HepG2 (cell line): ENCODE measurements at regions not wholly inside any gene's neighbourhood (a gene's known extent, or its start where the extent isn't known, plus 50 kb on each side); places are given as distances from the start of the nearest gene placed in this dataset.

ENCODE experiments used
- KIAA2018 ChIP-seq: sonication (generic); formaldehyde crosslinking; IDR thresholded peaks from 2 replicates; pipeline ENCODE4 v1.5.0; 2020; ENCODE audit warnings: mild to moderate bottlenecking, missing genetic modification reagents, borderline replicate concordance
- MYNN ChIP-seq: sonication (generic); formaldehyde crosslinking; IDR thresholded peaks from 2 replicates; pipeline ENCODE4 v1.4.0; 2020; ENCODE audit warnings: mild to moderate bottlenecking, low read depth, missing genetic modification reagents
- POGZ ChIP-seq: sonication (generic); formaldehyde crosslinking; IDR thresholded peaks from 2 replicates; pipeline ENCODE4 v1.4.0; 2020; ENCODE audit warnings: mild to moderate bottlenecking, missing genetic modification reagents
- PRDM4 ChIP-seq: sonication (generic); formaldehyde crosslinking; IDR thresholded peaks from 2 replicates; pipeline ENCODE4 v1.9.0; 2021; ENCODE audit warnings: missing genetic modification reagents, borderline replicate concordance
- RORA ChIP-seq: sonication (generic); formaldehyde crosslinking; IDR thresholded peaks from 2 replicates; pipeline ENCODE4 v1.5.0; 2020; ENCODE audit warnings: mild to moderate bottlenecking, missing genetic modification reagents, moderate library complexity
- TBL1XR1 ChIP-seq: fragments of 150-350 bp; IDR thresholded peaks from 2 replicates; pipeline ENCODE4 v1.6.1; 2014; ENCODE audit warnings: borderline replicate concordance, low read length; ENCODE audit not compliant: partially characterized antibody
- TRAFD1 ChIP-seq: sonication (generic); formaldehyde crosslinking; IDR thresholded peaks from 2 replicates; pipeline ENCODE4 v1.5.1; 2020; ENCODE audit warnings: missing genetic modification reagents, mild to moderate bottlenecking, borderline replicate concordance
- ZNF10 ChIP-seq: sonication (generic); formaldehyde crosslinking; IDR thresholded peaks from 2 replicates; pipeline ENCODE4 v1.4.0; 2020; ENCODE audit warnings: mild to moderate bottlenecking, low read depth, missing genetic modification reagents, borderline replicate concordance
- ZNF263 ChIP-seq: sonication (generic); formaldehyde crosslinking; IDR thresholded peaks from 2 replicates; pipeline ENCODE4 v1.4.0; 2020; ENCODE audit warnings: missing genetic modification reagents
- ZNF547 ChIP-seq: sonication (generic); formaldehyde crosslinking; IDR thresholded peaks from 2 replicates; pipeline ENCODE4 v1.5.1; 2020; ENCODE audit warnings: mild to moderate bottlenecking, missing genetic modification reagents
- ZUFSP ChIP-seq: sonication (generic); formaldehyde crosslinking; IDR thresholded peaks from 2 replicates; pipeline ENCODE4 v1.9.0; 2021; ENCODE audit warnings: missing genetic modification reagents, mild to moderate bottlenecking, borderline replicate concordance
- TF ChIP-seq, protein P1 (sequence below): sonication (generic); formaldehyde crosslinking; IDR thresholded peaks from 2 replicates; pipeline ENCODE4 v1.8.1; 2022; ENCODE audit warnings: mild to moderate bottlenecking, missing genetic modification reagents

GRCh38 chr6:3905945-3906845 is 57.0 kb downstream of the FAM50B start (continued):
- no peak for TF ChIP-seq MYNN (CRISPR knock-in tag)
- TF ChIP-seq ZNF263 (CRISPR knock-in tag), result peak; percentile 84
- TF ChIP-seq KIAA2018 (CRISPR knock-in tag), result no peak
- no peak for TF ChIP-seq ZNF10 (CRISPR knock-in tag)
- TF ChIP-seq, protein P1, sequence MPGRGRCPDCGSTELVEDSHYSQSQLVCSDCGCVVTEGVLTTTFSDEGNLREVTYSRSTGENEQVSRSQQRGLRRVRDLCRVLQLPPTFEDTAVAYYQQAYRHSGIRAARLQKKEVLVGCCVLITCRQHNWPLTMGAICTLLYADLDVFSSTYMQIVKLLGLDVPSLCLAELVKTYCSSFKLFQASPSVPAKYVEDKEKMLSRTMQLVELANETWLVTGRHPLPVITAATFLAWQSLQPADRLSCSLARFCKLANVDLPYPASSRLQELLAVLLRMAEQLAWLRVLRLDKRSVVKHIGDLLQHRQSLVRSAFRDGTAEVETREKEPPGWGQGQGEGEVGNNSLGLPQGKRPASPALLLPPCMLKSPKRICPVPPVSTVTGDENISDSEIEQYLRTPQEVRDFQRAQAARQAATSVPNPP, result 0 out of 2 replicates have a peak, but pooled peaks have one; percentile 55
- TF ChIP-seq TBL1XR1, result peak; percentile 67
- TF ChIP-seq POGZ (CRISPR knock-in tag), result peak; percentile 94
- TF ChIP-seq PRDM4 (CRISPR knock-in tag), result no peak; the same call in 1 of the 2 replicates
- peak; percentile 88 for TF ChIP-seq ZNF547 (CRISPR knock-in tag)
- no peak for TF ChIP-seq TRAFD1
- no peak for TF ChIP-seq ZUFSP (CRISPR knock-in tag)
- no peak for TF ChIP-seq RORA (CRISPR knock-in tag)
